Sigmoid colon (tissue), 4 donors: ENCODE measurements at regions not wholly inside any gene's neighbourhood (a gene's known extent, or its start where the extent isn't known, plus 50 kb on each side); places are given as distances from the start of the nearest gene placed in this dataset.

Experiments used
- CTCF ChIP-seq, 4 experiments: fragments of 450-650 bp in 3 of 4; fragments of 200-600 bp in 1 of 4; IDR thresholded peaks; one replicate each; pipeline ENCODE4 v1.5.1; 2016 to 2019; ENCODE audit warnings: antibody characterized with exemption in 4 of 4, mild to moderate bottlenecking in 3 of 4, moderate library complexity in 2 of 4
- POLR2A ChIP-seq, 2 donors: fragments of 450-650 bp; IDR thresholded peaks; one replicate each; pipeline ENCODE4 v1.6.1; 2016; ENCODE audit warnings: antibody characterized with exemption in 2 of 2, mild to moderate bottlenecking in 2 of 2, moderate library complexity in 2 of 2
- POLR2AphosphoS5 ChIP-seq, 4 donors: sonication (generic); formaldehyde crosslinking; IDR thresholded peaks; one replicate each; pipeline ENCODE4 v1.6.1; 2017; ENCODE audit warnings: antibody characterized with exemption in 4 of 4

DNA sequence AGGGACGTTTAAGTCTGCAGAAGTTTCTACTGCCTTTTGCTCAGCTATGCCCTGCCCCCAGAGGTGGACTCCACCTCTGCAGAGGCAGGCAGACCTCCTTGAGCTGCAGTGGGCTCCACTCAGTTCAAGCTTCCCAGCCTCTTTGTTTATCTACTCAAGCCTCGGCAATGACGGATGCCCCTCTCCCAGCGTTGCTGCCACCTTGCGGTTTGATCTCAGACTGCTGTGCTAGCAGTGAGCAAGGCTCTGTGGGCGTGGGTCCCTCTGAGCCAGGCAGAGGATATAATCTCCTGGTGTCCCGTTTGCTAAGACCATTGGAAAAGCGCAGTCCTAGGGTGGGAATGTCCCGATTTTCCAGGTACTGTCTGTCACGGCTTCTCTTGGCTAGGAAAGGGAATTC lies 2188.5 kb upstream of the WWC1 start:
- TF ChIP-seq CTCF (IDR thresholded peaks at IDR 0.05), result no peak
- TF ChIP-seq POLR2A (IDR thresholded peaks at IDR 0.05), result no peak
- TF ChIP-seq POLR2AphosphoS5 (IDR thresholded peaks at IDR 0.05), result no peak
